ENCODE measurements at regions not wholly inside any gene's neighbourhood (a gene's known extent, or its start where the extent isn't known, plus 50 kb on each side); places are given as distances from the start of the nearest gene placed in this dataset.

- ATAC-seq: no peak
- TF ChIP-seq ZC3H10 (CRISPR knock-in tag; IDR thresholded peaks at IDR 0.05): no peak
- TF ChIP-seq ISL1 (CRISPR knock-in tag; IDR thresholded peaks at IDR 0.05): no peak
These were observed 831.0 kb downstream of the C6orf118 start for GRCh38 chr6:164478426-164478825.

- TF ChIP-seq BACH2 (CRISPR knock-in tag; IDR thresholded peaks at IDR 0.05; ENCODE audit: borderline replicate concordance): no peak
- TF ChIP-seq CSDC2 (CRISPR knock-in tag; IDR thresholded peaks at IDR 0.05): no peak
- no peak for ATAC-seq
These were observed 831.6 kb downstream of the C6orf118 start for GRCh38 chr6:164477790-164478189.

DNA sequence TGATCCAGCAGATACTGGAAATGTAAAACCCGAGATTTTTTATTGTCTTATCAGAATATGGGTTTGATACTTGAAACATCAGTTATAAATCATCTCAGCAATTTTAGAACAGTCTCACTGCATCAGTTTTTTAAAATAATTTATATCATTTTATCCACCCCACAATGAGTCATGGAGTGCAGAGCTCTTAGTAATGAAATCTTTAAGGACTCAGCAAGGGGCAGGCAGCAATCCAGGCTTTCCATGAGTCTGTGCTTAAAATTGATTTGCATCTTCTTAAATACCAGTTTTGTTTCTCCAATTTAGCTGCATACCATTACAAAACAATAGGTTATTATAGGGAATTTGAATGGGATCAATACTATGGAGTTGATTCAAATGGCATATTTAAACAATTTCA is 832.3 kb downstream of the C6orf118 start:
- ATAC-seq: no peak
- TF ChIP-seq ZFP30 (CRISPR knock-in tag; IDR thresholded peaks at IDR 0.05) (no peak), ZFP3 (CRISPR knock-in tag; IDR thresholded peaks at IDR 0.05) (no peak), GLIS3 (CRISPR knock-in tag; IDR thresholded peaks at IDR 0.05) (no peak), SNAI2 (CRISPR knock-in tag; IDR thresholded peaks at IDR 0.05) (no peak), TSHZ2 (CRISPR knock-in tag; IDR thresholded peaks at IDR 0.05) (no peak), ZNF70 (CRISPR knock-in tag; IDR thresholded peaks at IDR 0.05) (no peak), ARNTL (CRISPR knock-in tag; IDR thresholded peaks at IDR 0.05; ENCODE audit: borderline replicate concordance, low read depth) (no peak), PATZ1 (CRISPR knock-in tag; IDR thresholded peaks at IDR 0.05; ENCODE audit: borderline replicate concordance) (no peak), POU6F1 (CRISPR knock-in tag; IDR thresholded peaks at IDR 0.05; ENCODE audit: borderline replicate concordance, low read depth) (no peak), OSR1 (CRISPR knock-in tag; IDR thresholded peaks at IDR 0.05) (no peak), ESRRG (CRISPR knock-in tag; IDR thresholded peaks at IDR 0.05) (no peak), BACH2 (CRISPR knock-in tag; IDR thresholded peaks at IDR 0.05; ENCODE audit: borderline replicate concordance) (no peak), TCF4 (CRISPR knock-in tag; IDR thresholded peaks at IDR 0.05; ENCODE audit: borderline replicate concordance) (no peak), CSDC2 (CRISPR knock-in tag; IDR thresholded peaks at IDR 0.05) (no peak)
- TF ChIP-seq, protein P1, sequence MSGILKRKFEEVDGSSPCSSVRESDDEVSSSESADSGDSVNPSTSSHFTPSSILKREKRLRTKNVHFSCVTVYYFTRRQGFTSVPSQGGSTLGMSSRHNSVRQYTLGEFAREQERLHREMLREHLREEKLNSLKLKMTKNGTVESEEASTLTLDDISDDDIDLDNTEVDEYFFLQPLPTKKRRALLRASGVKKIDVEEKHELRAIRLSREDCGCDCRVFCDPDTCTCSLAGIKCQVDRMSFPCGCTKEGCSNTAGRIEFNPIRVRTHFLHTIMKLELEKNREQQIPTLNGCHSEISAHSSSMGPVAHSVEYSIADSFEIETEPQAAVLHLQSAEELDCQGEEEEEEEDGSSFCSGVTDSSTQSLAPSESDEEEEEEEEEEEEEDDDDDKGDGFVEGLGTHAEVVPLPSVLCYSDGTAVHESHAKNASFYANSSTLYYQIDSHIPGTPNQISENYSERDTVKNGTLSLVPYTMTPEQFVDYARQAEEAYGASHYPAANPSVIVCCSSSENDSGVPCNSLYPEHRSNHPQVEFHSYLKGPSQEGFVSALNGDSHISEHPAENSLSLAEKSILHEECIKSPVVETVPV (CRISPR knock-in tag; IDR thresholded peaks at IDR 0.05): no peak

DNA sequence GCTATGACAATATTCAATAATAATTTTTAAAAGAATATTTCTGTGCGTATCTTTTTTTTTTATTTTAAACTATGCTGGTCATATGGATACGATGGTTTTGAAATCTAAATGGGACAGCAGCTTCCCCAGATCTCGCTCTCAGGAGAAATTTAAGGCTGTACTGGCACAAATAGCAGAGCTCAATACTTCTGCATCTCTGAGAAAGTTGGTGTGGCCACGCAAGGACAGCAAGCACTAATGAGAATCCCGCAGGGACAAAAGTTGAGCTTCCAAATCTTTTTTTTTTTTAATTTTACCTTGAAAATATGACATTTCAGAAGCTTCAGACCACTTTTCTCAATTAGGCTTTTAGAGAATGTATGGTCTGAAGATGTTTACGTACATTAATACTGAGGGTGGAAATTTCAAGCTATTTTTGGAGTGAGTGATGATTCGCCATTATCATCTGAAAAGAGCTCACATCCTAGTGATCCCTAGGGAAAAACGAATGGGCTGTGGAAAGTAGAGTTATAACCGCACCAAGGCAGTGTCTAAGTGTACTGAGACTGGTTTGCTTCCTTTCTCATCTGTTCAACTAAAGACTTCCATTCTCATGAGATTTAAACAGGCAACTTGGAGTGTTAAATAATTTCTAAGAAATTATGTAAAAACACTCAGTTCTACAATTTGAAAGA is 840.0 kb downstream of the C6orf118 start:
- ATAC-seq: no peak
- no peak for TF ChIP-seq OSR1 (CRISPR knock-in tag; IDR thresholded peaks at IDR 0.05)
- no peak for TF ChIP-seq ZC3H10 (CRISPR knock-in tag; IDR thresholded peaks at IDR 0.05)
- TF ChIP-seq, protein P1 (CRISPR knock-in tag; IDR thresholded peaks at IDR 0.05): no peak
- no peak for TF ChIP-seq PATZ1 (CRISPR knock-in tag; IDR thresholded peaks at IDR 0.05; ENCODE audit: borderline replicate concordance)
- no peak for TF ChIP-seq GLIS3 (CRISPR knock-in tag; IDR thresholded peaks at IDR 0.05)

All from SK-N-SH treated with all-trans-retinoic acid at 6 μM for 48 hours (cell line).